Keratinocyte (primary cell): ENCODE measurements at regions not wholly inside any gene's neighbourhood (a gene's known extent, or its start where the extent isn't known, plus 50 kb on each side); places are given as distances from the start of the nearest gene placed in this dataset.

ENCODE experiments used
- DNase-seq: peaks from one replicate; pipeline ENCODE4 v3.0.0-alpha.2; 2011; ENCODE audit warnings: low read depth, missing footprints, low spot score
- FAIRE-seq: peaks from 2 replicates; lab custom pipeline; 2011; peaks lifted over from hg19 to GRCh38; lab: Jason Lieb, UNC
- H2AFZ ChIP-seq: 2 replicates; pipeline ENCODE4 v1.6.0; 2012; ENCODE audit warnings: low read length, control low read depth, inconsistent platforms; ENCODE audit not compliant: control insufficient read depth
- H3K27ac ChIP-seq: 2 replicates; pipeline ENCODE4 v1.5.1; 2011; ENCODE audit warnings: low read length; ENCODE audit not compliant: control insufficient read depth, insufficient read depth
- H3K27me3 ChIP-seq: 3 replicates; pipeline ENCODE4 v1.6.0; 2011; ENCODE audit warnings: low read length; ENCODE audit not compliant: control insufficient read depth, insufficient read depth; ENCODE audit errors: extremely low read depth
- H3K36me3 ChIP-seq, 2 experiments: 2 replicates in 1 of 2; 3 replicates in 1 of 2; pipeline ENCODE4 v1.5.1; 2011; ENCODE audit warnings: low read length in 2 of 2, mild to moderate bottlenecking in 1 of 2; ENCODE audit not compliant: control insufficient read depth in 2 of 2, insufficient read depth in 2 of 2; ENCODE audit errors: extremely low read depth in 1 of 2
- H3K4me1 ChIP-seq: 3 replicates; pipeline ENCODE4 v1.5.1; 2011; ENCODE audit warnings: low read length; ENCODE audit not compliant: control insufficient read depth, insufficient read depth; ENCODE audit errors: extremely low read depth
- H3K4me2 ChIP-seq: 3 replicates; pipeline ENCODE4 v1.6.0; 2011; ENCODE audit warnings: low read depth, low read length; ENCODE audit not compliant: control insufficient read depth, insufficient read depth; ENCODE audit errors: extremely low read depth
- H3K4me3 ChIP-seq, 3 experiments: fragments of 200-600 bp in 1 of 3; sonication (generic) in 1 of 3; 2 replicates in 2 of 3; 3 replicates in 1 of 3; pipeline ENCODE4 v1.5.1; 2011 to 2016; ENCODE audit warnings: low read length in 3 of 3, mild to moderate bottlenecking in 3 of 3, control low read depth in 2 of 3, inconsistent platforms in 1 of 3, low read depth in 1 of 3, mixed read lengths in 1 of 3, mixed run types in 1 of 3, moderate library complexity in 1 of 3; ENCODE audit not compliant: control insufficient read depth in 2 of 3, insufficient read depth in 2 of 3; ENCODE audit errors: extremely low read depth in 1 of 3
- H3K79me2 ChIP-seq: 2 replicates; pipeline ENCODE4 v1.6.0; 2012; ENCODE audit warnings: low read length; ENCODE audit not compliant: control insufficient read depth, insufficient read depth
- H3K9ac ChIP-seq: 3 replicates; pipeline ENCODE4 v1.6.0; 2011; ENCODE audit warnings: low read length; ENCODE audit not compliant: control insufficient read depth, insufficient read depth; ENCODE audit errors: extremely low read depth
- H3K9me1 ChIP-seq: 3 replicates; pipeline ENCODE4 v1.6.0; 2011; ENCODE audit warnings: low read length; ENCODE audit not compliant: control insufficient read depth, insufficient read depth; ENCODE audit errors: extremely low read depth
- H3K9me3 ChIP-seq: 2 replicates; pipeline ENCODE4 v1.5.1; 2012; ENCODE audit warnings: low read depth, low read length; ENCODE audit not compliant: control insufficient read depth
- H4K20me1 ChIP-seq: 3 replicates; pipeline ENCODE4 v1.6.0; 2011; ENCODE audit warnings: low read length; ENCODE audit not compliant: control insufficient read depth, insufficient read depth; ENCODE audit errors: extremely low read depth
- EZH2 ChIP-seq: IDR thresholded peaks from one replicate; pipeline ENCODE4 v1.6.1; 2012; ENCODE audit warnings: inconsistent platforms, mild to moderate bottlenecking, low read length, moderate library complexity
- dilution Hi-C: fragments of 300-500 bp; cut with MboI; formaldehyde crosslinking; loops from one replicate; pipeline ENCODE4 v1.7.0; 2020; ENCODE audit warnings: low sequenced_read_pairs; ENCODE audit not compliant: extremely low pct_ligation_motif_present
- TF ChIP-seq, protein P1 (sequence below), 3 experiments: IDR thresholded peaks in 1 of 3; conservative IDR thresholded peaks in 1 of 3; optimal IDR thresholded peaks in 1 of 3; 2 replicates in 2 of 3; 3 replicates in 1 of 3; pipeline versions ENCODE3 to v1.5.1; 2011; ENCODE audit warnings: low read length in 3 of 3, mild to moderate bottlenecking in 3 of 3, moderate library complexity in 2 of 3, control low read depth in 1 of 3, inconsistent platforms in 1 of 3; ENCODE audit not compliant: insufficient read depth in 2 of 3; ENCODE audit errors: extremely low read depth in 1 of 3

DNA sequence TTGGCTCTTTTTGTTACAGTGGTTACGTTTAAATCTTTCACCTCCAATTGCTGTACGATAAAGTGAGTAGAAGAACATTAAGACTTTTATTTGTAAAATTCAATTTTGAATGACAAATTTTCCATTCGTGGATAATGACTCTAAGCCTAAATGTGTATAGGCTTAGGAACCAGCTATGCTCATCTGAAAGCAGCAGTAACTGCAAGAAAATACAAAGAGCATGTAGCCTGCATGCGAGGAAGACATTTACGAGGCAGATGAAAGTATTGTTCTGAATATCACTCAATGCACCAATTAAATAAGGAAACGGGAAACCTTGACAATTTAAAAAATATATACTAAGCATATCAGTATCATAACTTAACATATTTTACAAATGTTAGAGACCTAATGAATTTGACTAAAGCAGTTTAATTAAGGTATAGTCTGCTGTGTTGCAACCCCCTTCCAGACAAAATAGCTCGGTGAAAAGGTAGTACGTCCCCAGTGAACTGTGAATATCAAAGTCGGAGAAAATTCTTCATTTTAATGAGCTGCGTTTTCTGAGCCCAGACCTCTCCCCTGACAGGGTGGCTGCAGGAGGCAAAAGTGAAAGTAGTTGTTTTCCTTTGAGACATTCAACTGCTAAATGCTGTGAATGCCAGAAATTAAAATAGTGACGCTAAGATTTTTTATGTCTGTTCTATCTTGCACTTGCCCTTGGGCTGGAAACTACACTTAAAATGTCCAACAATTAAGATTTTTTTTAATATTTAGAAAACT lies 1236.5 kb upstream of the TENM3 start:
- no peaks in the 10 kb centered on the region for H3K9me1 ChIP-seq

DNA sequence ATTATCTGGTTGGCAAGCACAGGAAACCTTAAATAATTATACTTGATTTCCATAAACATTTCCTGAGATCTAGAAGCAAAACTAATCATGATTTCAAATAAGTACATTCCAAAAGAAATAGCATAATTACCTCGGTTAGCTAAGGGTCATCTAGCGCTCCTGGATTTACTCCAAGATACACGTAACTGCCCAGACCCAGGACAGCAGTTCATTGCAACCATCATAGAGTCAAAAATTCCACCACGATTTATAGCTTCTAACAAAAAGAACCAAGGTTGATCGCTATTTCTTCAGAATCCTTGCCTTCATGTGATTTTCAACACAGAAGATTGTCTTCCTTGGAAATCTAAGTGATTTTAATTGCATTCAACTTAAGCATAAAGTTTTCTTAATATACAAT lies 1235.5 kb upstream of the TENM3 start:
- Histone ChIP-seq H3K9me1 (no peaks in the 10 kb centered on the region), H3K27ac (no peak overlapping the region), H3K4me1 (no peaks in the 10 kb centered on the region), H3K9ac (no peak overlapping the region), H3K4me2 (no peak overlapping the region), H4K20me1 (no peaks in the 10 kb centered on the region), H3K9me3 (no peaks in the 10 kb centered on the region), H2AFZ (no peak overlapping the region), H3K79me2 (no peaks in the 10 kb centered on the region), H3K36me3 (no peaks in the 10 kb centered on the region), H3K4me3 (no peak overlapping the region), H3K27me3 (no peaks in the 10 kb centered on the region)
- FAIRE-seq, result no peak
- DNase-seq, result no peak
- TF ChIP-seq, protein P1, sequence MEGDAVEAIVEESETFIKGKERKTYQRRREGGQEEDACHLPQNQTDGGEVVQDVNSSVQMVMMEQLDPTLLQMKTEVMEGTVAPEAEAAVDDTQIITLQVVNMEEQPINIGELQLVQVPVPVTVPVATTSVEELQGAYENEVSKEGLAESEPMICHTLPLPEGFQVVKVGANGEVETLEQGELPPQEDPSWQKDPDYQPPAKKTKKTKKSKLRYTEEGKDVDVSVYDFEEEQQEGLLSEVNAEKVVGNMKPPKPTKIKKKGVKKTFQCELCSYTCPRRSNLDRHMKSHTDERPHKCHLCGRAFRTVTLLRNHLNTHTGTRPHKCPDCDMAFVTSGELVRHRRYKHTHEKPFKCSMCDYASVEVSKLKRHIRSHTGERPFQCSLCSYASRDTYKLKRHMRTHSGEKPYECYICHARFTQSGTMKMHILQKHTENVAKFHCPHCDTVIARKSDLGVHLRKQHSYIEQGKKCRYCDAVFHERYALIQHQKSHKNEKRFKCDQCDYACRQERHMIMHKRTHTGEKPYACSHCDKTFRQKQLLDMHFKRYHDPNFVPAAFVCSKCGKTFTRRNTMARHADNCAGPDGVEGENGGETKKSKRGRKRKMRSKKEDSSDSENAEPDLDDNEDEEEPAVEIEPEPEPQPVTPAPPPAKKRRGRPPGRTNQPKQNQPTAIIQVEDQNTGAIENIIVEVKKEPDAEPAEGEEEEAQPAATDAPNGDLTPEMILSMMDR (optimal IDR thresholded peaks at IDR 0.05 in 1 of 3, IDR thresholded peaks at IDR 0.05 in 1 of 3, conservative IDR thresholded peaks at IDR 0.05 in 1 of 3; ENCODE audit: extremely low read depth in 1 of 3, insufficient read depth in 2 of 3, low read length in 3 of 3), result no peak
- TF ChIP-seq EZH2, result no peak
- dilution Hi-C loops, result no loop called here

More for the DNA sequence above, 1236.5 kb upstream of the TENM3 start:
- Histone ChIP-seq H3K9ac (no peak overlapping the region), H2AFZ (no peak overlapping the region), H3K4me3 (no peak overlapping the region), H4K20me1 (no peaks in the 10 kb centered on the region), H3K79me2 (no peaks in the 10 kb centered on the region), H3K9me3 (no peaks in the 10 kb centered on the region), H3K4me2 (no peak overlapping the region), H3K36me3 (no peaks in the 10 kb centered on the region), H3K27me3 (no peaks in the 10 kb centered on the region), H3K27ac (no peak overlapping the region), H3K4me1 (no peaks in the 10 kb centered on the region)
- TF ChIP-seq, protein P1 (optimal IDR thresholded peaks at IDR 0.05 in 1 of 3, IDR thresholded peaks at IDR 0.05 in 1 of 3, conservative IDR thresholded peaks at IDR 0.05 in 1 of 3; ENCODE audit: extremely low read depth in 1 of 3, insufficient read depth in 2 of 3, low read length in 3 of 3), result no peak
- TF ChIP-seq EZH2, result no peak
- dilution Hi-C loops, result no loop called here
- FAIRE-seq (no peak), DNase-seq (no peak)
